Left cardiac atrium (tissue), 4 donors: ENCODE measurements at regions not wholly inside any gene's neighbourhood (a gene's known extent, or its start where the extent isn't known, plus 50 kb on each side); places are given as distances from the start of the nearest gene placed in this dataset.
"Not testable (repeated sequence)": the region's sequence is repeated elsewhere in the genome, so short reads cannot be mapped to it uniquely, and the experiment has no call there.

Source experiments
- ATAC-seq, 2 donors: fragments of 200-7000 bp; cut with Tn5 transposase; one replicate each; pipeline ENCODE4 v1.9.1; 2020; ENCODE audit warnings: mild to moderate bottlenecking in 2 of 2, moderate library complexity in 2 of 2
- DNase-seq: peaks from one replicate; pipeline ENCODE4 v3.0.0-alpha.2; 2020
- intact Hi-C, 2 donors: fragments of 100-400 bp; cut with DNase I; formaldehyde crosslinking; loops; one replicate each; pipeline versions ENCODE4 v1.14.1 to v1.15.1; 2022 to 2023
- donor health status: DM: no; HTN: yes; CAD: no.
- donor health status: DM: no; HTN: yes; CAD: no; lungs with severe emphysema.
- donor health status: DM: yes; HTN: yes; CAD: no.
- donor health status: Dilated cardiomyopathy.

GRCh38 chr1:47645151-47645550, 207.3 kb downstream of the FOXD2 start:
- ATAC-seq (no peak), DNase-seq (no peak)
- intact Hi-C loops = no loop called here

GRCh38 chr1:47646676-47647075, 208.8 kb downstream of the FOXD2 start:
- intact Hi-C loops = no loop called here
- DNase-seq (no peak), ATAC-seq (no peak)

- no peak for ATAC-seq
- intact Hi-C loops = no loop called here
Observed at GRCh38 chr1:47647327-47647845, 209.5 kb downstream of the FOXD2 start.

GRCh38 chr1:47650205-47650604, 212.4 kb downstream of the FOXD2 start:
- ATAC-seq = peak in 1 of 2 donors; percentile 72
- intact Hi-C loops = no loop called here
- no peak for DNase-seq

More at GRCh38 chr1:47647327-47647845, 209.5 kb downstream of the FOXD2 start:
- no peak for DNase-seq

GRCh38 chr1:47650611-47651010, 212.8 kb downstream of the FOXD2 start:
- intact Hi-C loops = no loop called here
- no peak for ATAC-seq

GRCh38 chr1:47651311-47652089, 213.7 kb downstream of the FOXD2 start:
- intact Hi-C loops = no loop called here
- ATAC-seq (peak in 1 of 2 donors; percentile 22), DNase-seq (no peak)

More at GRCh38 chr1:47650611-47651010, 212.8 kb downstream of the FOXD2 start:
- no peak for DNase-seq

- ATAC-seq (no peak), DNase-seq (no peak)
- intact Hi-C loops = no loop called here
Observed at GRCh38 chr1:47655521-47656300, 217.9 kb downstream of the FOXD2 start.

GRCh38 chr1:47656719-47657685, 219.2 kb downstream of the FOXD2 start:
- intact Hi-C loops = no loop called here
- ATAC-seq (peak; percentile 68 to 77), DNase-seq (peak; percentile 85)

GRCh38 chr1:47658161-47658920, 220.5 kb downstream of the FOXD2 start:
- intact Hi-C loops = no loop called here
- DNase-seq (no peak), ATAC-seq (no peak)

GRCh38 chr1:47659146-47659545, 221.3 kb downstream of the FOXD2 start:
- intact Hi-C loops = no loop called here
- no peak for DNase-seq
- ATAC-seq = no peak

GRCh38 chr1:47660622-47661021, 222.8 kb downstream of the FOXD2 start:
- ATAC-seq (no peak), DNase-seq (no peak)
- intact Hi-C loops = no loop called here

- intact Hi-C loops = no loop called here
- no peak for DNase-seq
- no peak for ATAC-seq
Observed at GRCh38 chr1:47661040-47661439, 223.2 kb downstream of the FOXD2 start.

GRCh38 chr1:47662068-47662467, 224.2 kb downstream of the FOXD2 start:
- intact Hi-C loops = no loop called here
- no peak for ATAC-seq
- DNase-seq = no peak

- DNase-seq (no peak), ATAC-seq (no peak)
- intact Hi-C loops = no loop called here
Observed at GRCh38 chr1:47663286-47663685, 225.4 kb downstream of the FOXD2 start.

GRCh38 chr1:47664356-47664755, 226.5 kb downstream of the FOXD2 start:
- DNase-seq (no peak), ATAC-seq (no peak)
- intact Hi-C loops = no loop called here

- ATAC-seq, intact Hi-C loops, DNase-seq: not testable (repeated sequence)
Observed at GRCh38 chr1:47664896-47665295, 227.1 kb downstream of the FOXD2 start.

- intact Hi-C loops = no loop called here
- DNase-seq = no peak
- no peak for ATAC-seq
Observed at GRCh38 chr1:47669081-47669585, 231.3 kb downstream of the FOXD2 start.

GRCh38 chr1:47672622-47673021, 234.8 kb downstream of the FOXD2 start:
- intact Hi-C loops = no loop called here
- ATAC-seq (no peak), DNase-seq (no peak)
